Loucy (cell line): ENCODE measurements at regions not wholly inside any gene's neighbourhood (a gene's known extent, or its start where the extent isn't known, plus 50 kb on each side); places are given as distances from the start of the nearest gene placed in this dataset.
"Not testable (repeated sequence)": the region's sequence is repeated elsewhere in the genome, so short reads cannot be mapped to it uniquely, and the experiment has no call there.

ENCODE experiments used
- H2AFZ ChIP-seq: fragments of 200-600 bp; sonication (generic); 2 replicates; pipeline ENCODE4 v1.6.0; 2016; ENCODE audit warnings: antibody characterized with exemption, mild to moderate bottlenecking, low read length, moderate library complexity
- H3F3A ChIP-seq: fragments of 200-600 bp; 2 replicates; pipeline ENCODE4 v1.6.0; 2016; ENCODE audit warnings: antibody characterized with exemption, low read depth, mild to moderate bottlenecking
- H3K27me3 ChIP-seq: fragments of 200-600 bp; sonication (generic); 2 replicates; pipeline ENCODE4 v1.6.1; 2014; ENCODE audit warnings: low read length, mild to moderate bottlenecking; ENCODE audit not compliant: insufficient read depth, poor library complexity, severe bottlenecking
- H3K36me3 ChIP-seq: fragments of 200-600 bp; sonication (generic); 2 replicates; pipeline ENCODE4 v1.6.1; 2016; ENCODE audit warnings: low read length; ENCODE audit not compliant: insufficient read depth
- H3K4me1 ChIP-seq: fragments of 200-600 bp; sonication (generic); 2 replicates; pipeline ENCODE4 v1.5.1; 2014; ENCODE audit warnings: low read length, mild to moderate bottlenecking; ENCODE audit not compliant: insufficient read depth, poor library complexity, severe bottlenecking
- H3K4me2 ChIP-seq: fragments of 200-600 bp; sonication (generic); 2 replicates; pipeline ENCODE4 v1.6.0; 2014; ENCODE audit warnings: antibody characterized with exemption, low read length, low read depth, mild to moderate bottlenecking; ENCODE audit not compliant: poor library complexity, severe bottlenecking
- H3K4me3 ChIP-seq: fragments of 200-600 bp; sonication (generic); 2 replicates; pipeline ENCODE4 v1.5.1; 2014; ENCODE audit warnings: low read length, mild to moderate bottlenecking, mixed read lengths; ENCODE audit not compliant: poor library complexity, severe bottlenecking
- H3K79me2 ChIP-seq: fragments of 200-600 bp; sonication (generic); 2 replicates; pipeline ENCODE4 v1.6.1; 2014; ENCODE audit warnings: low read length; ENCODE audit not compliant: insufficient read depth
- H3K9ac ChIP-seq: fragments of 200-600 bp; sonication (generic); 2 replicates; pipeline ENCODE4 v1.6.0; 2014; ENCODE audit warnings: mild to moderate bottlenecking, low read depth, low read length, moderate library complexity; ENCODE audit not compliant: poor library complexity, severe bottlenecking
- H3K9me2 ChIP-seq: fragments of 200-600 bp; sonication (generic); replicated peaks from 2 replicates; pipeline ENCODE4 v1.6.1; 2016; ENCODE audit warnings: low read depth, low read length, mixed read lengths
- H3K9me3 ChIP-seq: fragments of 200-600 bp; sonication (generic); 2 replicates; pipeline ENCODE4 v1.6.1; 2014; ENCODE audit warnings: mild to moderate bottlenecking, antibody characterized with exemption, low read length, low read depth; ENCODE audit not compliant: insufficient read depth
- H4K20me1 ChIP-seq: fragments of 200-600 bp; sonication (generic); 2 replicates; pipeline ENCODE4 v1.6.0; 2014; ENCODE audit warnings: antibody characterized with exemption, low read length, mild to moderate bottlenecking; ENCODE audit not compliant: insufficient read depth, poor library complexity, severe bottlenecking
- CTCF ChIP-seq: fragments of 200-600 bp; sonication (generic); conservative IDR thresholded peaks from 2 replicates; pipeline ENCODE4 v1.5.1; 2014; ENCODE audit warnings: mild to moderate bottlenecking, antibody characterized with exemption, low read length
- EZH2phosphoT487 ChIP-seq: fragments of 200-600 bp; IDR thresholded peaks from 2 replicates; pipeline ENCODE4 v1.6.1; 2018; ENCODE audit warnings: antibody characterized with exemption, mild to moderate bottlenecking, moderate library complexity, borderline replicate concordance

GRCh38 chr15:20144333-20145036 lies 397.1 kb downstream of the GOLGA6L6 start:
- not testable (repeated sequence) for H3K4me1 ChIP-seq, H4K20me1 ChIP-seq, H3K4me2 ChIP-seq, H3K9ac ChIP-seq, H2AFZ ChIP-seq, H3K27me3 ChIP-seq, H3K36me3 ChIP-seq, H3K9me3 ChIP-seq, H3K9me2 ChIP-seq, H3F3A ChIP-seq, H3K4me3 ChIP-seq, H3K79me2 ChIP-seq

- not testable (repeated sequence) for H3K9me2 ChIP-seq, H3K4me3 ChIP-seq, H3K9ac ChIP-seq, H3F3A ChIP-seq, H3K36me3 ChIP-seq, H3K9me3 ChIP-seq, H2AFZ ChIP-seq, H3K27me3 ChIP-seq, H3K79me2 ChIP-seq, H4K20me1 ChIP-seq, H3K4me1 ChIP-seq, H3K4me2 ChIP-seq
These were observed 398.7 kb downstream of the GOLGA6L6 start for GRCh38 chr15:20142906-20143305.

GRCh38 chr15:20142410-20142809 lies 399.2 kb downstream of the GOLGA6L6 start:
- not testable (repeated sequence) for H3K4me3 ChIP-seq, H4K20me1 ChIP-seq, H3K4me2 ChIP-seq, H3K36me3 ChIP-seq, H3K79me2 ChIP-seq, H3F3A ChIP-seq, H2AFZ ChIP-seq, H3K9me2 ChIP-seq, H3K27me3 ChIP-seq, H3K4me1 ChIP-seq, H3K9me3 ChIP-seq, H3K9ac ChIP-seq

GRCh38 chr15:20124668-20125067 lies 416.9 kb downstream of the GOLGA6L6 start:
- not testable (repeated sequence) for H3K4me2 ChIP-seq, H3K4me1 ChIP-seq, H4K20me1 ChIP-seq, H3K9ac ChIP-seq, H3F3A ChIP-seq, H3K9me2 ChIP-seq, H2AFZ ChIP-seq, H3K9me3 ChIP-seq, H3K4me3 ChIP-seq, H3K79me2 ChIP-seq, H3K27me3 ChIP-seq, H3K36me3 ChIP-seq

- Histone ChIP-seq H3K9me2 (no peaks in the 10 kb centered on the region), H3K27me3 (no peaks in the 10 kb centered on the region), H3K4me3 (no peak overlapping the region), H4K20me1 (no peaks in the 10 kb centered on the region), H3K9ac (no peak overlapping the region), H3F3A (no peaks in the 10 kb centered on the region), H3K36me3 (no peaks in the 10 kb centered on the region), H3K79me2 (no peaks in the 10 kb centered on the region), H3K4me1 (no peaks in the 10 kb centered on the region), H2AFZ (no peak overlapping the region), H3K4me2 (no peak overlapping the region), H3K9me3 (no peaks in the 10 kb centered on the region)
- no peak for TF ChIP-seq EZH2phosphoT487
- no peak for TF ChIP-seq CTCF
These were observed 435.6 kb downstream of the GOLGA6L6 start for GRCh38 chr15:20106026-20106425.

GRCh38 chr15:20105011-20105990 lies 436.3 kb downstream of the GOLGA6L6 start:
- H3K9ac ChIP-seq, H3F3A ChIP-seq, H3K4me2 ChIP-seq, H3K4me3 ChIP-seq, H3K9me2 ChIP-seq, H3K9me3 ChIP-seq, H3K27me3 ChIP-seq, H3K79me2 ChIP-seq, H4K20me1 ChIP-seq, H3K36me3 ChIP-seq, H2AFZ ChIP-seq, H3K4me1 ChIP-seq: not testable (repeated sequence)
